Osteocyte (in vitro differentiated cells): ENCODE measurements at regions not wholly inside any gene's neighbourhood (a gene's known extent, or its start where the extent isn't known, plus 50 kb on each side); places are given as distances from the start of the nearest gene placed in this dataset.

Experiments
- DNase-seq: peaks from one replicate; pipeline ENCODE4 v3.0.0; 2021; ENCODE audit warnings: mixed read lengths; ENCODE audit not compliant: unreplicated experiment; ENCODE audit errors: extremely low spot score
- H3K27ac Mint-ChIP-seq: one replicate; pipeline ENCODE4 v1.8.0; 2021; ENCODE audit warnings: mild to moderate bottlenecking, mixed read lengths; ENCODE audit not compliant: unreplicated experiment
- H3K27me3 Mint-ChIP-seq: one replicate; pipeline ENCODE4 v1.8.0; 2021; ENCODE audit warnings: mixed read lengths; ENCODE audit not compliant: unreplicated experiment
- H3K36me3 Mint-ChIP-seq: one replicate; pipeline ENCODE4 v1.8.0; 2021; ENCODE audit warnings: mixed read lengths; ENCODE audit not compliant: unreplicated experiment
- H3K4me1 Mint-ChIP-seq: one replicate; pipeline ENCODE4 v1.8.0; 2021; ENCODE audit warnings: mixed read lengths; ENCODE audit not compliant: unreplicated experiment
- H3K4me3 Mint-ChIP-seq: one replicate; pipeline ENCODE4 v1.8.0; 2021; ENCODE audit warnings: mild to moderate bottlenecking, moderate library complexity, mixed read lengths; ENCODE audit not compliant: unreplicated experiment
- H3K9me3 Mint-ChIP-seq: one replicate; pipeline ENCODE4 v1.8.0; 2021; ENCODE audit warnings: mixed read lengths; ENCODE audit not compliant: unreplicated experiment
- CTCF ChIP-seq: fragments of 200-600 bp; sonication (generic); IDR thresholded peaks from 2 replicates; pipeline ENCODE4 v1.5.0; 2021; ENCODE audit warnings: antibody characterized with exemption, mild to moderate bottlenecking, moderate library complexity

GRCh38 chr14:98897605-98898309, 374.2 kb downstream of the BCL11B start:
- no peak for DNase-seq
- no peak for TF ChIP-seq CTCF
- H3K4me3 Mint-ChIP-seq: no peak overlapping the region
- H3K4me1 Mint-ChIP-seq: peaks cover 2% of the 10 kb centered on the region
- H3K27me3 Mint-ChIP-seq: no peaks in the 10 kb centered on the region
- H3K9me3 Mint-ChIP-seq: no peaks in the 10 kb centered on the region
- no peak overlapping the region for H3K27ac Mint-ChIP-seq
- no peaks in the 10 kb centered on the region for H3K36me3 Mint-ChIP-seq

DNA sequence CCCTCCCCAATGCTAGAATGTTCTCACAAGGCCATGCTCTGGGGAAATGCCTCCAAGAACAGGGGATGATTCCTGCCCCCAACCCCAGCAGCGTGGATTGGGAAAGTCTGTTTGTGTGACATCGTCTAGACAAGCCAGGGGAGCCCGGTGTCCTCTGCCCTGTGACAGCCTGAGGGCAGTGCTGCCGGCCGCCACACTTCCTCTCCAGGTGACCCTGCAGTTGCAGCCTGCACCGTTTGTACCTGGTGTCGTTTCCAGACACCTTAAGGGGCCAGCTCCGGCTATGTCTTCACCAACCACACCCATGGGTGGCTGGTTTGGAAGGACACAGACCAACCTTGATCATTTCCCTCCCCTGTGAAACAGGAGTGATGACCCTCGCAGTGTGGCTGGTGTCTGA, 372.6 kb downstream of the BCL11B start:
- H3K4me3 Mint-ChIP-seq: no peak overlapping the region
- no peak for TF ChIP-seq CTCF
- H3K27me3 Mint-ChIP-seq: no peaks in the 10 kb centered on the region
- H3K4me1 Mint-ChIP-seq: peaks cover 18% of the 10 kb centered on the region
- no peak for DNase-seq
- no peaks in the 10 kb centered on the region for H3K9me3 Mint-ChIP-seq
- H3K27ac Mint-ChIP-seq: no peak overlapping the region
- H3K36me3 Mint-ChIP-seq: no peaks in the 10 kb centered on the region

- TF ChIP-seq CTCF: no peak
- H3K36me3 Mint-ChIP-seq: no peaks in the 10 kb centered on the region
- H3K9me3 Mint-ChIP-seq: no peaks in the 10 kb centered on the region
- no peak for DNase-seq
- no peak overlapping the region for H3K4me3 Mint-ChIP-seq
- peaks cover 21% of the 10 kb centered on the region for H3K4me1 Mint-ChIP-seq
- no peaks in the 10 kb centered on the region for H3K27me3 Mint-ChIP-seq
- H3K27ac Mint-ChIP-seq: no peak overlapping the region
Measured at GRCh38 chr14:98900236-98900635, 371.8 kb downstream of the BCL11B start.

DNA sequence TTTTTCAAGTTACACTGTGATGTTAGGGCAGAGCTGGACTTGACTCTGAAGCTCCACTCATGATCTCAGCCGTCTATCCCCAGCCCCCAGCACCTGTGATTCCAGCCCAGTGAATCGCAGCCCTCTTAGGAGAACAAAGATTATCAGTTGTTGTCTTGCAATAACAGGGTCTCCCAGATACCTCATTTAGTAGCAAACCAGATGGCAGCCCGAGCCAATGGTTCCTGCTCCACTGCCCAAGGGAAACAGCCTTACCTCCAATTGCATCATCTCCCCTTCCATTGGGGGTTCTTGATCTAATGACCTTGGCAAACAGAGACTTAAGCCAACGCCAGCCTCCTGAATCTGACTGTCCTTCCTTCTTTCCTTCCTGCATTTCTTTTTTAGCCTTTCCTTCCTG, 371.2 kb downstream of the BCL11B start:
- DNase-seq: no peak
- peaks cover 21% of the 10 kb centered on the region for H3K4me1 Mint-ChIP-seq
- TF ChIP-seq CTCF: no peak
- no peaks in the 10 kb centered on the region for H3K9me3 Mint-ChIP-seq
- H3K27me3 Mint-ChIP-seq: no peaks in the 10 kb centered on the region
- no peak overlapping the region for H3K4me3 Mint-ChIP-seq
- no peaks in the 10 kb centered on the region for H3K36me3 Mint-ChIP-seq
- H3K27ac Mint-ChIP-seq: no peak overlapping the region

DNA sequence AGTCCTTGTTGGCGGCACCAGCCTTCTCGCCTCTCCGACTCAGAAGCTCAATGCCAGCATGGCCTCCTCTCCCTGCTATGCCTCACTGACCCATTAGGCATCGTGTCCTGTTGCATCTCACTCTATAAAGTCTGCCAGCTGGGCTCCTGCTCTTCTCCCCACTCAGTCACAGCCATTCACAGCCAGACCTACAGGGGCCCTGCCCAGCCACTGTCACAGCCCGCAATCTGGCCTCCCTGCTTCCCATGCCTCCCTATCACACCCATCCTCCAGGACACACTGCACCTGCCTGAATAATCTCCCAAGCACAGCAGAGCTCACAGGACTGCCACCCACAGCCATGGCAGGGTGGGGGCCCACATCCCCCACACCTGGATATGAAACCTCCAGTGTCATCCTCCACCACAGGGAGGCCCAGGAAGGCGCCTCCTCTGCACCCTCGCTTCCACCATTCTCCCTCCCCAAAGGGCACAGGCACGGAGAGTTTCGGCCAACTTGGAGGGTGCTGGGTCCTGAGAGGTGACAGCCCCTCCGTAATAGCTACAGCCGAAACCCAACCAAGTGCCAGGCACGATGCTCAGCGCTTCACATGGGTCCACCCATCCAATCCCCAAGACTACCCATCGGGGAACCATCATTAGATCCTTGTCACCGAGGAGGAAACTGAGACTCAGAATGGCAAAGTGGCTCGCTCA, 370.3 kb downstream of the BCL11B start:
- TF ChIP-seq CTCF: no peak
- no peak overlapping the region for H3K4me3 Mint-ChIP-seq
- DNase-seq: no peak
- H3K27me3 Mint-ChIP-seq: no peaks in the 10 kb centered on the region
- peaks cover 28% of the 10 kb centered on the region for H3K4me1 Mint-ChIP-seq
- no peaks in the 10 kb centered on the region for H3K9me3 Mint-ChIP-seq
- peak overlapping the region; percentile 6 for H3K27ac Mint-ChIP-seq
- no peaks in the 10 kb centered on the region for H3K36me3 Mint-ChIP-seq
